H9 (cell line): ENCODE measurements at regions not wholly inside any gene's neighbourhood (a gene's known extent, or its start where the extent isn't known, plus 50 kb on each side); places are given as distances from the start of the nearest gene placed in this dataset.
A peak's percentile ranks its signal among the peaks of the same experiment; 100 is the strongest.

Experiments used
- DNase-seq: peaks from one replicate; pipeline ENCODE4 v3.0.0-alpha.2; 2017
- H2AFZ ChIP-seq: one replicate; pipeline ENCODE4 v1.6.1; 2013; ENCODE audit warnings: mild to moderate bottlenecking, low read length, control low read depth, moderate library complexity
- H2AK5ac ChIP-seq: 2 replicates; pipeline ENCODE4 v1.6.1; 2013; ENCODE audit warnings: low read length, control low read depth, mixed read lengths; ENCODE audit not compliant: insufficient read length
- H2BK120ac ChIP-seq: one replicate; pipeline ENCODE4 v1.6.1; 2013; ENCODE audit warnings: low read depth, mild to moderate bottlenecking, low read length, control low read depth, inconsistent platforms; ENCODE audit not compliant: poor library complexity, severe bottlenecking
- H2BK12ac ChIP-seq: 2 replicates; pipeline ENCODE4 v1.6.1; 2013; ENCODE audit warnings: low read length, control low read depth, mixed read lengths, low read depth; ENCODE audit not compliant: insufficient read length
- H2BK15ac ChIP-seq: 2 replicates; pipeline ENCODE4 v1.6.1; 2013; ENCODE audit warnings: low read depth, low read length, control low read depth
- H2BK20ac ChIP-seq: one replicate; pipeline ENCODE4 v1.6.1; 2013; ENCODE audit warnings: low read depth, mild to moderate bottlenecking, low read length, control low read depth, inconsistent platforms; ENCODE audit not compliant: poor library complexity, severe bottlenecking
- H2BK5ac ChIP-seq: 2 replicates; pipeline ENCODE4 v1.6.1; 2013; ENCODE audit warnings: low read length, control low read depth, mixed read lengths; ENCODE audit not compliant: insufficient read length
- H3K14ac ChIP-seq: 2 replicates; pipeline ENCODE4 v1.6.1; 2013; ENCODE audit warnings: low read length, control low read depth; ENCODE audit not compliant: insufficient read depth
- H3K18ac ChIP-seq: 2 replicates; pipeline ENCODE4 v1.6.1; 2013; ENCODE audit warnings: low read depth, mild to moderate bottlenecking, mixed read lengths, low read length, control low read depth; ENCODE audit not compliant: insufficient read length
- H3K23ac ChIP-seq: 2 replicates; pipeline ENCODE4 v1.6.1; 2013; ENCODE audit warnings: low read length, control low read depth, mixed read lengths, low read depth; ENCODE audit not compliant: insufficient read length
- H3K23me2 ChIP-seq: 2 replicates; pipeline ENCODE4 v1.6.1; 2013; ENCODE audit warnings: low read depth, mild to moderate bottlenecking, mixed read lengths, low read length, control low read depth; ENCODE audit not compliant: insufficient read length, poor library complexity, severe bottlenecking
- H3K27ac ChIP-seq: 2 replicates; pipeline ENCODE4 v1.5.1; 2013; ENCODE audit warnings: low read length, control low read depth, mixed read lengths, low read depth; ENCODE audit not compliant: insufficient read length
- H3K27me3 ChIP-seq: 2 replicates; pipeline ENCODE4 v1.6.1; 2013; ENCODE audit warnings: low read length, control low read depth, inconsistent platforms; ENCODE audit not compliant: insufficient read depth
- H3K4ac ChIP-seq: 2 replicates; pipeline ENCODE4 v1.6.1; 2013; ENCODE audit warnings: low read depth, mild to moderate bottlenecking, control low read depth, inconsistent platforms, low read length, moderate library complexity
- H3K4me1 ChIP-seq: 2 replicates; pipeline ENCODE4 v1.6.1; 2013; ENCODE audit warnings: low read length, control low read depth, inconsistent platforms; ENCODE audit not compliant: insufficient read depth
- H3K4me2 ChIP-seq: 2 replicates; pipeline ENCODE4 v1.6.1; 2013; ENCODE audit warnings: low read length, control low read depth, mixed read lengths; ENCODE audit not compliant: insufficient read length, insufficient read depth
- H3K56ac ChIP-seq: 2 replicates; pipeline ENCODE4 v1.6.1; 2013; ENCODE audit warnings: low read depth, mild to moderate bottlenecking, mixed read lengths, low read length, control low read depth; ENCODE audit not compliant: insufficient read length
- H3K79me1 ChIP-seq: 2 replicates; pipeline ENCODE4 v1.6.1; 2013; ENCODE audit warnings: low read depth, mild to moderate bottlenecking, moderate library complexity, low read length, control low read depth, inconsistent platforms; ENCODE audit not compliant: insufficient read depth, poor library complexity, severe bottlenecking
- H3K79me2 ChIP-seq: 2 replicates; pipeline ENCODE4 v1.6.1; 2013; ENCODE audit warnings: low read length, control low read depth, inconsistent platforms; ENCODE audit not compliant: insufficient read depth
- H3K9ac ChIP-seq: 2 replicates; pipeline ENCODE4 v1.6.1; 2013; ENCODE audit warnings: low read length, control low read depth, mixed read lengths; ENCODE audit not compliant: insufficient read length; ENCODE audit errors: extremely low read depth
- H3K9me3 ChIP-seq: one replicate; pipeline ENCODE4 v1.6.1; 2013; ENCODE audit warnings: low read depth, low read length, inconsistent platforms; ENCODE audit not compliant: control insufficient read depth
- H3T11ph ChIP-seq: one replicate; pipeline ENCODE4 v1.6.1; 2013; ENCODE audit warnings: mild to moderate bottlenecking, low read length, control low read depth, inconsistent platforms
- H4K20me1 ChIP-seq: one replicate; pipeline ENCODE4 v1.6.1; 2013; ENCODE audit not compliant: control insufficient read depth, insufficient read length, insufficient read depth
- H4K5ac ChIP-seq: 2 replicates; pipeline ENCODE4 v1.6.1; 2013; ENCODE audit warnings: low read depth, mild to moderate bottlenecking, mixed read lengths, low read length, control low read depth; ENCODE audit not compliant: insufficient read length
- H4K8ac ChIP-seq: replicated peaks from 2 replicates; pipeline ENCODE4 v1.6.1; 2013; ENCODE audit warnings: low read length, control low read depth, mixed read lengths, low read depth; ENCODE audit not compliant: insufficient read length
- H4K91ac ChIP-seq: 2 replicates; pipeline ENCODE4 v1.6.1; 2013; ENCODE audit warnings: low read depth, mild to moderate bottlenecking, moderate library complexity, mixed read lengths, low read length, control low read depth; ENCODE audit not compliant: insufficient read length
- H3K27ac Mint-ChIP-seq, 3 experiments: 2 replicates in 2 of 3; 3 replicates in 1 of 3; pipeline ENCODE4 v1.8.0; 2020 to 2021; ENCODE audit warnings: mixed read lengths in 3 of 3, mild to moderate bottlenecking in 1 of 3, moderate library complexity in 1 of 3
- H3K27me3 Mint-ChIP-seq: 2 replicates; pipeline ENCODE4 v1.8.0; 2021; ENCODE audit warnings: low read depth, mild to moderate bottlenecking, moderate library complexity, mixed read lengths
- H3K36me3 Mint-ChIP-seq, 3 experiments: 2 replicates in 2 of 3; 3 replicates in 1 of 3; pipeline ENCODE4 v1.8.0; 2020 to 2021; ENCODE audit warnings: low read depth in 3 of 3, mixed read lengths in 3 of 3; ENCODE audit not compliant: insufficient read depth in 1 of 3
- H3K4me1 Mint-ChIP-seq, 2 experiments: 2 replicates each; pipeline ENCODE4 v1.8.0; 2020; ENCODE audit warnings: mixed read lengths in 2 of 2
- H3K4me3 Mint-ChIP-seq, 2 experiments: 2 replicates in 1 of 2; 3 replicates in 1 of 2; pipeline ENCODE4 v1.8.0; 2020 to 2021; ENCODE audit warnings: mild to moderate bottlenecking in 2 of 2, mixed read lengths in 2 of 2, moderate library complexity in 1 of 2
- H3K9me3 Mint-ChIP-seq, 2 experiments: 2 replicates in 1 of 2; 3 replicates in 1 of 2; pipeline ENCODE4 v1.8.0; 2020; ENCODE audit warnings: mild to moderate bottlenecking in 2 of 2, mixed read lengths in 2 of 2, moderate library complexity in 1 of 2
- CTCF ChIP-seq: fragments of 200-600 bp; sonication (generic); conservative IDR thresholded peaks from 3 replicates; pipeline ENCODE4 v1.8.0; 2021; ENCODE audit warnings: antibody characterized with exemption, mild to moderate bottlenecking
- WGBS: extraction: QIAGEN DNeasy Blood & Tissue Kit; methylation state at CpG from one replicate; pipeline ENCODE4 v1.1.7; 2013; ENCODE audit warnings: missing lambda C conversion rate, low lambda C conversion rate, mixed read lengths; ENCODE audit not compliant: insufficient read length; ENCODE audit errors: extremely low coverage; 5-methylcytosine and 5-hydroxymethylcytosine counted together

- Histone ChIP-seq H3K9me3 (no peaks in the 10 kb centered on the region), H3K4me1 (peaks cover 5% of the 10 kb centered on the region; the same call in 1 of the 2 replicates), H3K4ac (no peak overlapping the region), H2AFZ (no peak overlapping the region), H3K79me2 (no peaks in the 10 kb centered on the region), H3K27ac (no peak overlapping the region), H2BK5ac (no peak overlapping the region), H3K56ac (no peak overlapping the region), H3K23me2 (no peaks in the 10 kb centered on the region), H4K5ac (no peak overlapping the region), H3K23ac (no peak overlapping the region), H3K79me1 (no peaks in the 10 kb centered on the region), H2BK12ac (no peak overlapping the region), H2BK15ac (no peak overlapping the region), H3K18ac (no peak overlapping the region), H2AK5ac (no peak overlapping the region), H2BK120ac (no peak overlapping the region), H4K91ac (no peak overlapping the region), H3K27me3 (no peaks in the 10 kb centered on the region), H3T11ph (no peak overlapping the region), H4K8ac (no peak overlapping the region), H4K20me1 (no peaks in the 10 kb centered on the region), H3K9ac (no peak overlapping the region), H3K4me2 (no peak overlapping the region), H3K14ac (no peak overlapping the region), H2BK20ac (no peak overlapping the region)
- Mint-ChIP-seq H3K4me1 (peaks cover 20 to 32% of the 10 kb centered on the region in 2 experiments), H3K9me3 (no peaks in the 10 kb centered on the region; a peak in 1 of 5 replicates), H3K27me3 (peaks cover 36% of the 10 kb centered on the region), H3K36me3 (peaks cover 0 to 2% (median 0%) of the 10 kb centered on the region in 3 experiments; a peak in 2 of 7 replicates), H3K4me3 (no peak overlapping the region), H3K27ac (no peak overlapping the region)
- WGBS = no CpG with 5 or more reads among the region's 2 CpGs
- TF ChIP-seq CTCF = peak; percentile 30; the same call in 2 of the 3 replicates
- DNase-seq = no peak
Observed at GRCh38 chr14:100470523-100470897, 116.7 kb downstream of the BEGAIN start.
